ENCODE measurements at regions not wholly inside any gene's neighbourhood (a gene's known extent, or its start where the extent isn't known, plus 50 kb on each side); places are given as distances from the start of the nearest gene placed in this dataset.

- Histone ChIP-seq H3K9me3 (no peaks in the 10 kb centered on the region), H3K36me3 (replicated peaks in 1 of 2; ENCODE audit: insufficient read depth in 1 of 2, low read depth in 2 of 2) (no peaks in the 10 kb centered on the region), H3K4me1 (no peaks in the 10 kb centered on the region), H3K27me3 (no peaks in the 10 kb centered on the region), H3K4me3 (no peak overlapping the region), H3K27ac (no peak overlapping the region)
- 76 to 89% methylated on average over 2 of the region's 2 CpGs for WGBS, 2 donors
- no peak for TF ChIP-seq CTCF (IDR thresholded peaks at IDR 0.05)
- TF ChIP-seq POLR2A (IDR thresholded peaks at IDR 0.05): no peak
- no peak for ATAC-seq
- no peak for DNase-seq
- intact Hi-C loops (cut with DNase I): no loop called here
These were observed 257.8 kb downstream of the OMA1 start for GRCh38 chr1:58288624-58289142.

GRCh38 chr1:58287894-58288623 is 258.5 kb downstream of the OMA1 start:
- H3K27ac ChIP-seq: no peak overlapping the region
- 90 to 92% methylated on average over 2 of the region's 2 CpGs for WGBS, 2 donors
- ATAC-seq (no peak), DNase-seq (no peak)
- no peaks in the 10 kb centered on the region for H3K9me3 ChIP-seq
- H3K27me3 ChIP-seq: no peaks in the 10 kb centered on the region
- no peak overlapping the region for H3K4me3 ChIP-seq
- TF ChIP-seq CTCF (IDR thresholded peaks at IDR 0.05) (no peak), POLR2A (IDR thresholded peaks at IDR 0.05) (no peak)
- no peaks in the 10 kb centered on the region for H3K36me3 ChIP-seq (replicated peaks in 1 of 2; ENCODE audit: insufficient read depth in 1 of 2, low read depth in 2 of 2)
- no peaks in the 10 kb centered on the region for H3K4me1 ChIP-seq
- intact Hi-C loops (cut with DNase I): no loop called here

GRCh38 chr1:58284225-58284510 is 262.4 kb downstream of the OMA1 start:
- Histone ChIP-seq H3K4me1 (no peaks in the 10 kb centered on the region), H3K36me3 (replicated peaks in 1 of 2; ENCODE audit: insufficient read depth in 1 of 2, low read depth in 2 of 2) (no peaks in the 10 kb centered on the region), H3K27me3 (no peaks in the 10 kb centered on the region), H3K4me3 (no peak overlapping the region), H3K9me3 (no peaks in the 10 kb centered on the region), H3K27ac (no peak overlapping the region)
- DNase-seq: no peak
- TF ChIP-seq CTCF (IDR thresholded peaks at IDR 0.05) (no peak), POLR2A (IDR thresholded peaks at IDR 0.05) (no peak)
- no peak for ATAC-seq
- intact Hi-C loops (cut with DNase I): no loop called here

- Histone ChIP-seq H3K4me3 (no peak overlapping the region), H3K27ac (no peak overlapping the region), H3K9me3 (no peaks in the 10 kb centered on the region), H3K4me1 (no peaks in the 10 kb centered on the region), H3K36me3 (replicated peaks in 1 of 2; ENCODE audit: insufficient read depth in 1 of 2, low read depth in 2 of 2) (no peaks in the 10 kb centered on the region), H3K27me3 (no peaks in the 10 kb centered on the region)
- TF ChIP-seq POLR2A (IDR thresholded peaks at IDR 0.05) (no peak), CTCF (IDR thresholded peaks at IDR 0.05) (no peak)
- no peak for DNase-seq
- intact Hi-C loops (cut with DNase I): no loop called here
- no peak for ATAC-seq
- 80 to 81% methylated on average over 6 of the region's 6 CpGs for WGBS, 2 donors
These were observed 262.9 kb downstream of the OMA1 start for GRCh38 chr1:58283388-58284224.

All from body of pancreas (tissue), 4 donors.